ENCODE measurements at regions not wholly inside any gene's neighbourhood (a gene's known extent, or its start where the extent isn't known, plus 50 kb on each side); places are given as distances from the start of the nearest gene placed in this dataset.

GRCh38 chr10:36068542-36068941 lies 426.4 kb upstream of the FZD8 start:
- TF ChIP-seq EP300 (IDR thresholded peaks at IDR 0.05; ENCODE audit: borderline replicate concordance) (no peak), CREB1 (IDR thresholded peaks at IDR 0.05; ENCODE audit: low read depth) (no peak), TEAD4 (IDR thresholded peaks at IDR 0.05) (no peak), TAF1 (IDR thresholded peaks at IDR 0.05; ENCODE audit: low read depth) (no peak), MAX (IDR thresholded peaks at IDR 0.05) (no peak), CEBPB (IDR thresholded peaks at IDR 0.05) (no peak), FOXM1 (IDR thresholded peaks at IDR 0.05; ENCODE audit: borderline replicate concordance, low read depth) (no peak), YY1 (IDR thresholded peaks at IDR 0.05; ENCODE audit: low read depth) (no peak), USF1 (IDR thresholded peaks at IDR 0.05) (no peak)
